GM12864 (cell line): ENCODE measurements at regions not wholly inside any gene's neighbourhood (a gene's known extent, or its start where the extent isn't known, plus 50 kb on each side); places are given as distances from the start of the nearest gene placed in this dataset.
"Not testable (repeated sequence)": the region's sequence is repeated elsewhere in the genome, so short reads cannot be mapped to it uniquely, and the experiment has no call there.

Source experiments
- DNase-seq: peaks from one replicate; pipeline ENCODE4 v3.0.0-alpha.2; 2011; ENCODE audit warnings: low read depth
- H3K4me3 ChIP-seq: 2 replicates; pipeline ENCODE4 v1.5.1; 2011; ENCODE audit warnings: mild to moderate bottlenecking, low read depth, low read length, control low read depth
- CTCF ChIP-seq: IDR thresholded peaks from 2 replicates; pipeline ENCODE4 v1.5.1; 2011; ENCODE audit warnings: low read depth, mild to moderate bottlenecking, moderate library complexity, low read length, control low read depth, inconsistent platforms; ENCODE audit errors: missing control alignments

- H3K4me3 ChIP-seq: no peak overlapping the region
- DNase-seq: no peak
- TF ChIP-seq CTCF: no peak
These were observed 130.5 kb downstream of the LIG4 start for GRCh38 chr13:108084840-108085239.

DNA sequence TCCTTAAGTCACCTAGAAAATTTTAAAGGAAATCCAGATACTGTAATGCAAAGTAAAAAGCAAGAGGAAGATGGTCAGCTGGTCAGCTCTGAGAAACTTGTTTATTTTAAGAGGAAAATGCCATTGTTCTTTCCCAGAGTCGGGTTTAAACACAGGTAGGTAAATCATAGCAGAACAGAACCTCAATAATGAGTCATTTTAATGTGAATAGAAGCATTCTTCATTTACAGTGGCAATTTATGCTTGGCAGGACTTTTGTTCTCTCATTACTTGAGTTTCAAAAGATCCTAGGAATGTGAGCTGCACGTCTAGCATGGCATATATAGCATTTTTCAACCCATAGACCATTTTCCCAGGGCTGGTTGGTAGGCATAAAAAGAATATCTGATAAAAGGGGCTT is 132.3 kb downstream of the LIG4 start:
- no peak for DNase-seq
- no peak for TF ChIP-seq CTCF
- no peak overlapping the region for H3K4me3 ChIP-seq

GRCh38 chr13:108082481-108082880 is 132.9 kb downstream of the LIG4 start:
- no peak for DNase-seq
- H3K4me3 ChIP-seq: no peak overlapping the region
- no peak for TF ChIP-seq CTCF

- H3K4me3 ChIP-seq: no peak overlapping the region
- no peak for DNase-seq
- no peak for TF ChIP-seq CTCF
These were observed 138.1 kb downstream of the LIG4 start for GRCh38 chr13:108077284-108077683.

GRCh38 chr13:108074429-108074828 is 140.9 kb downstream of the LIG4 start:
- H3K4me3 ChIP-seq, DNase-seq: not testable (repeated sequence)
- TF ChIP-seq CTCF: peak; percentile 30

DNA sequence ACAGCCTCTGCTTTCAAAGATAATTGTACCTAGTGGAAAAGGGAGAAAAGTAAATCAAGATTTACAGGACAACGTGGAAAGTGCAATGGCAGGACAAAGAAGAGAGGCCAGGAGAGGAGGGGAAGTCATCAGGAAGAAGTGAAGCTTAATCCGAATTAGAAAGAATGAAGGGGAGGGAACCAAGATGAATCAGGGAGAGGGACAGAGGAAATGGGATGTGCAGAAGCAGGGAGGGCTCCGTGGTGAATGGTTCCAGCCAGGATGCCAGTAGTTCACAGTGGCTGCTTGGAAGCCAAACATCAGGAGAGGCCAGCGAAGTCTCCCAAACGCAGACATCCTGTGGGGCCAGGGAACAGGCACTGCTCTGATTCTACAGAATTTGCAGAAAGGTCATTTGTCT is 144.4 kb downstream of the LIG4 start:
- TF ChIP-seq CTCF: no peak
- DNase-seq: no peak
- no peak overlapping the region for H3K4me3 ChIP-seq

- no peak for DNase-seq
- H3K4me3 ChIP-seq: no peak overlapping the region
- no peak for TF ChIP-seq CTCF
These were observed 144.8 kb downstream of the LIG4 start for GRCh38 chr13:108070491-108070890.
